ENCODE measurements at regions not wholly inside any gene's neighbourhood (a gene's known extent, or its start where the extent isn't known, plus 50 kb on each side); places are given as distances from the start of the nearest gene placed in this dataset.

- Mint-ChIP-seq H3K27me3 (ENCODE audit: low read depth) (no peaks in the 10 kb centered on the region), H3K36me3 (ENCODE audit: low read depth) (no peaks in the 10 kb centered on the region), H3K27ac (no peak overlapping the region), H3K4me1 (no peaks in the 10 kb centered on the region), H3K9me3 (no peaks in the 10 kb centered on the region), H3K4me3 (no peak overlapping the region)
- no peak for TF ChIP-seq CTCF (IDR thresholded peaks at IDR 0.05; ENCODE audit: unreplicated experiment in 3 of 3)
These were observed 264.3 kb upstream of the SLC39A10 start for GRCh38 chr2:195392446-195393336.

GRCh38 chr2:195390686-195391321 lies 266.2 kb upstream of the SLC39A10 start:
- no peak for TF ChIP-seq CTCF (IDR thresholded peaks at IDR 0.05; ENCODE audit: unreplicated experiment in 3 of 3)
- no peak overlapping the region for H3K4me3 Mint-ChIP-seq
- no peak overlapping the region for H3K27ac Mint-ChIP-seq
- H3K4me1 Mint-ChIP-seq = no peaks in the 10 kb centered on the region
- H3K27me3 Mint-ChIP-seq (ENCODE audit: low read depth) = no peaks in the 10 kb centered on the region
- H3K36me3 Mint-ChIP-seq (ENCODE audit: low read depth) = no peaks in the 10 kb centered on the region
- H3K9me3 Mint-ChIP-seq = no peaks in the 10 kb centered on the region

- Mint-ChIP-seq H3K4me1 (no peaks in the 10 kb centered on the region), H3K36me3 (ENCODE audit: low read depth) (no peaks in the 10 kb centered on the region), H3K27ac (no peak overlapping the region), H3K4me3 (no peak overlapping the region), H3K27me3 (ENCODE audit: low read depth) (no peaks in the 10 kb centered on the region), H3K9me3 (no peaks in the 10 kb centered on the region)
- TF ChIP-seq CTCF (IDR thresholded peaks at IDR 0.05; ENCODE audit: unreplicated experiment in 3 of 3) = no peak
These were observed 269.0 kb upstream of the SLC39A10 start for GRCh38 chr2:195388028-195388427.

- Mint-ChIP-seq H3K4me3 (no peak overlapping the region), H3K9me3 (peaks cover 2% of the 10 kb centered on the region), H3K4me1 (no peaks in the 10 kb centered on the region), H3K27me3 (ENCODE audit: low read depth) (no peaks in the 10 kb centered on the region), H3K36me3 (ENCODE audit: low read depth) (no peaks in the 10 kb centered on the region), H3K27ac (no peak overlapping the region)
- no peak for TF ChIP-seq CTCF (IDR thresholded peaks at IDR 0.05; ENCODE audit: unreplicated experiment in 3 of 3)
These were observed 274.8 kb upstream of the SLC39A10 start for GRCh38 chr2:195382186-195382585.

GRCh38 chr2:195370167-195370943 lies 286.7 kb upstream of the SLC39A10 start:
- Mint-ChIP-seq H3K4me1 (no peaks in the 10 kb centered on the region), H3K9me3 (peaks cover 7% of the 10 kb centered on the region), H3K27ac (no peak overlapping the region), H3K4me3 (no peak overlapping the region), H3K36me3 (ENCODE audit: low read depth) (no peaks in the 10 kb centered on the region), H3K27me3 (ENCODE audit: low read depth) (no peaks in the 10 kb centered on the region)
- no peak for TF ChIP-seq CTCF (IDR thresholded peaks at IDR 0.05; ENCODE audit: unreplicated experiment in 3 of 3)
